ENCODE measurements at regions not wholly inside any gene's neighbourhood (a gene's known extent, or its start where the extent isn't known, plus 50 kb on each side); places are given as distances from the start of the nearest gene placed in this dataset.

- peaks cover 8% of the 10 kb centered on the region for H3K4me1 ChIP-seq
- no peak overlapping the region for H3K4me3 ChIP-seq
- H3K9me3 ChIP-seq = no peaks in the 10 kb centered on the region
- no peak for TF ChIP-seq CTCF (IDR thresholded peaks at IDR 0.05)
- no peak overlapping the region for H3K27ac ChIP-seq
- H3K27me3 ChIP-seq (ENCODE audit: insufficient read depth in 3 of 3, low read length in 2 of 3) = no peaks in the 10 kb centered on the region
- peak in 1 of 2 donors; percentile 31 for DNase-seq
- intact Hi-C loops (cut with DNase I) = loop anchor here in 1 of 2 donors (10.0 kb wide), 1 partner anchor 162 kb away; no protein-coding TSS in a partner anchor
- ATAC-seq = no peak
- peaks cover 0 to 3% of the 10 kb centered on the region in 2 donors for H3K36me3 ChIP-seq (ENCODE audit: insufficient read depth in 1 of 2, low read depth in 1 of 2)
- WGBS, 3 donors = 82 to 90% (median 86%) methylated on average over 6 of the region's 6 CpGs
Measured at GRCh38 chr17:64772845-64773299, 110.8 kb upstream of the SMURF2 start.

- no peak overlapping the region for H3K4me3 ChIP-seq
- no peaks in the 10 kb centered on the region for H3K9me3 ChIP-seq
- intact Hi-C loops (cut with DNase I) = loop anchor here in 1 of 2 donors (10.0 kb wide), 1 partner anchor 163 kb away; no protein-coding TSS in a partner anchor
- 75 to 78% (median 78%) methylated on average over 4 to 5 of the region's 5 CpGs for WGBS, 3 donors
- H3K4me1 ChIP-seq = peaks cover 2% of the 10 kb centered on the region
- H3K36me3 ChIP-seq (ENCODE audit: insufficient read depth in 1 of 2, low read depth in 1 of 2) = peaks cover 0 to 3% of the 10 kb centered on the region in 2 donors
- DNase-seq (peak in 1 of 2 donors; percentile 40), ATAC-seq (no peak)
- no peaks in the 10 kb centered on the region for H3K27me3 ChIP-seq (ENCODE audit: insufficient read depth in 3 of 3, low read length in 2 of 3)
- TF ChIP-seq CTCF (IDR thresholded peaks at IDR 0.05) = no peak
- no peak overlapping the region for H3K27ac ChIP-seq
Measured at GRCh38 chr17:64771980-64772844, 110.1 kb upstream of the SMURF2 start.

GRCh38 chr17:64769712-64770111 is 107.6 kb upstream of the SMURF2 start:
- DNase-seq (peak in 1 of 2 donors; percentile 6), ATAC-seq (no peak)
- Histone ChIP-seq H3K27me3 (ENCODE audit: insufficient read depth in 3 of 3, low read length in 2 of 3) (no peaks in the 10 kb centered on the region), H3K27ac (no peak overlapping the region), H3K4me3 (no peak overlapping the region), H3K4me1 (no peaks in the 10 kb centered on the region), H3K36me3 (ENCODE audit: insufficient read depth in 1 of 2, low read depth in 1 of 2) (peaks cover 0 to 3% of the 10 kb centered on the region in 2 donors), H3K9me3 (no peaks in the 10 kb centered on the region)
- intact Hi-C loops (cut with DNase I) = loop anchor here in 1 of 2 donors (10.0 kb wide), 1 partner anchor 165 kb away; no protein-coding TSS in a partner anchor
- WGBS, 3 donors = 96 to 97% (median 96%) methylated on average over 7 of the region's 7 CpGs
- TF ChIP-seq CTCF (IDR thresholded peaks at IDR 0.05) = no peak

GRCh38 chr17:64767269-64767997 is 105.3 kb upstream of the SMURF2 start:
- H3K36me3 ChIP-seq (ENCODE audit: insufficient read depth in 1 of 2, low read depth in 1 of 2) = peaks cover 3 to 15% of the 10 kb centered on the region in 2 donors
- DNase-seq = peak in 1 of 2 donors; percentile 22
- no peak overlapping the region for H3K27ac ChIP-seq
- no peak overlapping the region for H3K4me3 ChIP-seq
- TF ChIP-seq CTCF (IDR thresholded peaks at IDR 0.05) = no peak
- peak in 1 of 4 donors; percentile 30 for ATAC-seq
- H3K4me1 ChIP-seq = no peaks in the 10 kb centered on the region
- intact Hi-C loops (cut with DNase I) = no loop called here
- H3K9me3 ChIP-seq = no peaks in the 10 kb centered on the region
- 91 to 95% (median 94%) methylated on average over 11 of the region's 11 CpGs for WGBS, 3 donors
- no peaks in the 10 kb centered on the region for H3K27me3 ChIP-seq (ENCODE audit: insufficient read depth in 3 of 3, low read length in 2 of 3)
